ENCODE measurements at regions not wholly inside any gene's neighbourhood (a gene's known extent, or its start where the extent isn't known, plus 50 kb on each side); places are given as distances from the start of the nearest gene placed in this dataset.
"Not testable (repeated sequence)": the region's sequence is repeated elsewhere in the genome, so short reads cannot be mapped to it uniquely, and the experiment has no call there.

DNA sequence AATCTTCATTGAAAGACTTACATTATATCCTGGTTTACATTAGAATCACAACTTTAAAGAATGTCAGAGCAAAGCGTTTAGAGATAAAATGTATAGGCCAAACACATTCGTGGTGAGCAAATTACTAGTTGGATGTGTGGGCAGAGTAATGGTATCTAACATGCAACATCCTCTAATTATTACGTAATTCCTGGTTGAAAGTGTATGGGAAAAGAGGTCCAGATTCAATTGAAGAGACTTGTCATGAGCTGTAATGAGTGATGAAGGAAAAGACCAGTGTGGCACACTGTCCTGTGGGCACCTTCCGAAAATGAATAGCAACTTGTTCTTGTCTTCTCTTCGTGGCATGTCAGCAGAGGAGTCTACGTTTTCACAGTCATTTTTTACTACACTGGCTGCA is 192.8 kb downstream of the LRIG3 start:
- DNase-seq (ENCODE audit: low read depth, low spot score) = no peak
- no peak overlapping the region for H3K27ac ChIP-seq

DNA sequence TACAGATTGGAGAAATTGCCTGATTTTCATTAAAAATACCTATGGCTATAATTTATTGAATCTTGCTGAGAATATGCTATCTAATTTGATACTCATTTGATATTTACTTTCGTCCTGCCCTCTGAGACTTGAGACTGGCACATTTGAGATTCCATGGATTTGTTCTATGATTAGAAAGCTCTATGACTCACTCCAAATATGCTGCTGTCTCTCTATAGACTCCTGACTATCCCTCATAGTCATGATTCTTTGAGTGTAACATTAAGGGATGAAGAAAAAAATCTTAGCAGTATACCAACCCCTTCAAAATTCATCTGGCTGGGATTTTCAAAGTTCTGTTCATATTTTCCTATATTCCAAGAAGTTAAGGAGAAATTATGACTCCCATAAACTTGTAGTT is 191.9 kb downstream of the LRIG3 start:
- no peak overlapping the region for H3K27ac ChIP-seq
- DNase-seq (ENCODE audit: low read depth, low spot score) = no peak

DNA sequence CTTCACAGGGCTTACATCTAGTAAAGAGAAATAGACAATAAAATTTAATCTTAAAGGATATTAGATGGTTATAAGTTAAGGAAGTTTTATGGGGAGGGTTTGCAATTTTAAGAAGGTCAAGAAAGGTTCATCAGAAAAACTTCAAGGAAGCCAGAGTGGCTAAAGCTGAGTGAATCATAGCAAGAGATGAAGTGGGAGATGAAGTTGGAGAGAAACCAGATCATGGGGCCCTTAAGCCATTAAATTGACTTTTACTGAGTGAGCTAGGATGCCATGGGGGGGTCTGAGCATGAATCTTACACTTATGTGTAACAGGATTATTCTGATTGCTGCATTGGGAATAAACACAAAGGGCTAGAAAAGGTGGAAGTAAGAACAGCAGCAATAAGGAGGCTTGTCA is 189.2 kb downstream of the LRIG3 start:
- H3K27ac ChIP-seq = no peak overlapping the region
- DNase-seq (ENCODE audit: low read depth, low spot score) = no peak

DNA sequence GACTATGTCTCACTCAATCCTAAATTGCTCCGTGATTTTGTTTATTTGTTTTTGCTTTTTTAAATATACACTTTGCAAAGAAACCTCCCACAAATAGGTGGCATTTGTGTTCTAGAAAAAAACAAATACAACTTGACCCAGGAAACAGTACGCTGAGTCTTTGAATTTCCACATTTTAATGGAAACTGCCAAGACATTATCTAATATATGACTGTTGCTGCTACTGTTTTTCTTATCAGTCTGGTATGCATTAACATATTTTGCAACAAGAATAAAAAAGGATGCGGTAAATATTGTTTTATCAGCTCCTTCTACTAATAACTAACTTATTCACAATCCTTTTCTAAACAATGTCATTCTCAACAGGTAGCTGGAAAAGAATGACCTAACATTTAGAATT is 187.4 kb downstream of the LRIG3 start:
- DNase-seq (ENCODE audit: low read depth, low spot score) = no peak
- no peak overlapping the region for H3K27ac ChIP-seq

DNA sequence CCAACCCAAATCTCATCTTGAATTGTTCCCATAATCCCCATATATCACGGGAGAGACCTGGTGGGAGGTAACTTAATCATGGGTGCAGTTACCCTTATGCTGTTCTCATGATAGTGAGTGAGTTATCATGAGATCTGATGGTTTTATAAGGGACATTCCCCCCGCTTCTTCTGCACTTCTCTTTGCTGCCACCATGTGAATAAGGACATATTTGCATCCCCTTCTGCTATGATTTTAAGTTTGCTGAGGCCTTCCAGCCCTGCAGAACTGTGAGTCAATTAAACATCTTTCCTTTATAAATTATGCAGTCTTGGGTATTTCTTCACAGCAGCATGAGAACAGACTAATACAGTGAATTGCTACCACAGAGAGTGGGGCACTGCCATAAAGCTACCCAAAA is 179.1 kb downstream of the LRIG3 start:
- H3K27ac ChIP-seq = no peak overlapping the region
- DNase-seq (ENCODE audit: low read depth, low spot score) = no peak

DNA sequence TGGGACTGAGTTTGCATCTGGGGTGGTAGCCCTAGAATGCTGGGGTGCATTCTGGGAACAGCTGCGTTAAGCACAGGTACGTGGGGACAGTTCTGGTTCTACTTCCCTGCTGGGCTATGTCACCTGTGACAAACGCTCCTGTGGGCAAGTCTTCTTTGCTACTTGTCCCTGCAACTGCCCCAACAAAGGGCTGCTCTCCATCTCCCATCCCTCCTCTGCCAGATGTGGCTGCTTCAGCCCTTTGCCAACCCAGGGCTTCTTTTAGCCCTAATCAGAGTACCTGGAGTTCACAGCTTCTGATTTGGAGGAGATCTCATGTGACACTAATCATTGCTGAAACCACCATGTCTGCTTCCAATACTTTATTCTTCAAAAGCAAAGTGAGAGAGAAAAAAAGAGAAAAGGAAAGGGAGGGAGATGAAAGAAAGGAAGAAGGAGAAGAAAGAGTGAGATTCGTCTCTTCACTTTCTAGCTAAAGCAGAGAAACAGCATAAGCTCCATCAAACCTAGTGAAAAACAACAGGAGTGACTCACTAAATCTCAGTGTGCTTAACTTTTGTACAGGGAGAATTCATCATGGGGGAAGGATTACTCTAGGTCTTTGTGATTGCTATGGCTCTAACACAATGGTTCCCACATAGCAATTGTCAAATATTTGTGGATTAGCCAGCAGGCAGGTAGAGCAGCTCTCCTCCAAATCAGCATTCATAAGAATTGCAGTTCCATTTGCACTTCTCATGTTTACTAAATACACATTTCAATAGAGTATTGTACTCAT is 174.8 kb downstream of the LRIG3 start:
- no peak for DNase-seq (ENCODE audit: low read depth, low spot score)
- H3K27ac ChIP-seq = no peak overlapping the region

DNA sequence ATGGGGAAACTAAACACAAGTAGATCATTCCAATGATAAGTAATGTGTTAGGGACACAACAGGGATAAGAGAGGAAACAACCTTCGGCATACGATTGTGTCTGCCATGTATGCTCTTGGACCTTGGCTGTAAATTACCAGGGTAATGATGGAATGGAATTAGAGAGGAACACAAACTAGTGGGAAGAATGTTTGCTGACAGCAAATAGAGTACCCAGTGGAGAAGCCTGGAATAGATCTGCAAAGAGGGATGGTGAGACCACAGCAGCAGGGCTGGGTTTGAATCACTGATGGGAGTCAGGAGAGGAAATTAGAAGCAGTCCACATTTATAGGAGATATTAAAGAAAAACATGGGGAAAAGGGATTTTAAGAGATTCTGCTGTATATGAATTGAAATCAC is 172.8 kb downstream of the LRIG3 start:
- H3K27ac ChIP-seq = no peak overlapping the region
- DNase-seq (ENCODE audit: low read depth, low spot score) = no peak

DNA sequence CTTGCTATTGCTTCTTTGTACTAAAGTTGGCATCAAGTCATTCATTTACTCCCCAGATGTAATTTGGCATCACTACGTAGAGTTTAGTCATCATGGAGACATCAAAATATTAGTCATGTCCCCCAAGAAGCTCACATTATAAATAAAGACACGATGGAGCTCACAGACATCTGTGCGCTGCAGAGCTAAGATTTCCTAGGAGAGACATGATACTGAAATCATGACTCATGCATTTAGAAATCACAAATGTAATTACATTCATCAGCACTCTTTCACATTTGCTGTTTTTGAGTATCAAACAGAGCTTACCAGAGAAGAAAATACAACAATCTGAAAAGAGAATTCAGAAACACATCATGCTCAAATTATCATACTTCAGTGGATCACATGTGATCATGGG is 169.8 kb downstream of the LRIG3 start:
- no peak overlapping the region for H3K27ac ChIP-seq
- DNase-seq (ENCODE audit: low read depth, low spot score) = peak; percentile 61

DNA sequence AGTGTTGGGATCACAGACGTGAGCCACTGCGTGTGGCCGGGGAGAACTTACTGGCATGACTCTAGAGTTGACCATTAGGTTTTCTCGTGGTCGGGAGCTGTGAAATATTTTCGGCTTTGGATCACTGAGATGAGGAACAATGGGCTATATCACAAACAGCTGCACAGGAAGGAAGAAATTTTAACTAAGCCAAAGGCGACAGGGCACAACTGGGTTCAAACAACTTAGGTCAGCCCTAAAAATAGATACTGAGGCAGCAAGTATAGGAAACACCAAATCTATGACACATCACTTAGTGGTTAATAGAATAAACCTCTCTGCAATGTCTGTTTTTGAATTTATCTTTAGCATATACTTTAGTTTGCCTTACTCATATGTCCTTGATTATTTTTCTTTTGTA is 162.9 kb downstream of the LRIG3 start:
- no peak for DNase-seq (ENCODE audit: low read depth, low spot score)
- no peak overlapping the region for H3K27ac ChIP-seq

DNA sequence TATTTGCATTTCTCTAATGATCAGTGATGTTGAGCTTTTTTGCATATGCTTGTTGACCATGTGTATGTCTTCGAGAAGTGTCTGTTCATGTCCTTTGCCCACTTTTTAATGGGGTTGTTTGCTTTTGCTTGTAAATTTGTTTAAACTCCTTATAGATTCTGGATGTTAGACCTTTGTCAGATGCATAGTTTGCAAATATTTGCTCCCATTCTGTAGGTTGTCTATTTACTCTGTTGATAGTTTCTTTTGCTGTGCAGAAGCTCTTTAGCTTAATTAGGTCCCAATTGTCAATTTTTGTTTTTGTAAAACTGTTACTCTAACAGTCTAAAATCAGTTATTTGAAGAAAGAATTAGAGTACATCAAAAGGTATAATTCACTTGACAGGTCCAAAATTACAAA is 160.6 kb downstream of the LRIG3 start:
- H3K27ac ChIP-seq; DNase-seq (ENCODE audit: low read depth, low spot score): not testable (repeated sequence)

DNA sequence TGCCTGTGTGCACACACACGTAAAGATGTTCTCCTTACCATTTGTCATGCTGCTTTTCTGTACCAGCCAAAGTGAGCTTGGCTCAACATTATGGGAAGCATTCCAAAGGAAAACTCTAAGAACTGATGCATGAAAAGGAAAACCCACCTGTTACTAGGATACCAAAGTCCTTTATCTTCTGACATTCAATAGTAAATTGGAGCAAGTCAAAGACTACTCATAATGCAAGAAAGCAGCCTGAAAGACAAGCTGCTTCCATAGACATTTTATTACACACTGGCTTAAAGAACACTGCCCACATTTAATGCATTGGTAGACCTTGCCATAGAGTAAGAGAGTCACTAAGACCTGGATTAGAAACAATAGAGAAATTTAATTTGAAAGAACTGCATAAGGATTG is 159.0 kb downstream of the LRIG3 start:
- H3K27ac ChIP-seq = no peak overlapping the region
- no peak for DNase-seq (ENCODE audit: low read depth, low spot score)

DNA sequence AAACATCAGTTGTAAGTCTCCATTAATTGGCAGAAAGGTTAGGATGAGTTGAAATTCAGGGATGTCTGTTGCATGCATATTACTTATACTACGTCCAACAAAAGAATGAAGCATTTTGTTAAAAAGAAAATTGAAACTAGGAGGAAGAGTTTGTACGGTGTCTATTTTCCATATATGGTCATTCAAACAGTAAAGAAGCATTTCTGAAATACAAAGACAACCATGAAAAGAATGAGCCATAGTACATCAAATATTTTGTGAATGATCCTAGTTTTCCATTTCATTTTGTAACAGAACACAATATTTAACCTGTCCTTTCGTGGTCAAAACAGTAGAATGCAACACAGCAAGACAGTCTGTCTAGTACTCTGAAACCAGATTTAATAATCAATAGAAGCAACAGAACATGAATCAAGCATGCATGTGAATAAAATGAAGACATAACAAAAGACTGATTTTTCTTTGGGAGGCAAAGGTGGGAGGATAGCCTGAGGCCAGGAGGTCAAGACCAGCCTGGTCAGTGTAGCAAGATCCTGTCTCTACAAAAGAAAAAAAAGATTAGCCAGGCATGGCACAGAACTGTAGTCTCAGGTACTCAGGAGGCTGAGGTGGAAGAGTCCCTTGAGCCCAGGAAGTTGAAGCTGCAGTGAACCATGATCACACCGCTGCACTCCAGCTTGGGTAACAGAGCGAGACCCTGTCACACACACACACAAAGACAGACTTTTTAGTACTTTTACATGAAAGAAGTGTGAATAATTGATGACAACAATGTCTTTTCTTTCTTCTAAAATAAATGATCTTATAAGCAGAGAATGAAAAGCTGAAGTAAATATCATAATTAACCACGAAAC is 156.0 kb downstream of the LRIG3 start:
- no peak overlapping the region for H3K27ac ChIP-seq
- DNase-seq (ENCODE audit: low read depth, low spot score) = no peak

DNA sequence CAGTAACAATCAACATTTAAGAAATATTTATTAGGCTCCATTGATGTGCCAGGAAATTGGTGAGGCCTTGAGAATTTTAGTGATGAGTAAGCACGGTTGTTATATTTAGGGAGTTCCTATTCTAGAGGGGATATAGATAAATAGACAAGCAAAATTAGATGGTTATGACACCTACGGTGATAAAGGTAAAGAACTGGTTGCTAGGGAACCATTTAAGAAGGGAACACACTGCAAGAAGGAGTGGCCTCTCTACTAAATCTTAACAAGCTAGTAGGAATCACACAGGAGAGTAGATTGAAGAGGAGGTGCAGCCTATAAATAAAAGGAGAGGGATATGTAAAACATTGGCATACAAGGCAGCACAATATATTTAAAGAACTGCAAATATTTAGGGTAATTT is 155.2 kb downstream of the LRIG3 start:
- no peak for DNase-seq (ENCODE audit: low read depth, low spot score)

DNA sequence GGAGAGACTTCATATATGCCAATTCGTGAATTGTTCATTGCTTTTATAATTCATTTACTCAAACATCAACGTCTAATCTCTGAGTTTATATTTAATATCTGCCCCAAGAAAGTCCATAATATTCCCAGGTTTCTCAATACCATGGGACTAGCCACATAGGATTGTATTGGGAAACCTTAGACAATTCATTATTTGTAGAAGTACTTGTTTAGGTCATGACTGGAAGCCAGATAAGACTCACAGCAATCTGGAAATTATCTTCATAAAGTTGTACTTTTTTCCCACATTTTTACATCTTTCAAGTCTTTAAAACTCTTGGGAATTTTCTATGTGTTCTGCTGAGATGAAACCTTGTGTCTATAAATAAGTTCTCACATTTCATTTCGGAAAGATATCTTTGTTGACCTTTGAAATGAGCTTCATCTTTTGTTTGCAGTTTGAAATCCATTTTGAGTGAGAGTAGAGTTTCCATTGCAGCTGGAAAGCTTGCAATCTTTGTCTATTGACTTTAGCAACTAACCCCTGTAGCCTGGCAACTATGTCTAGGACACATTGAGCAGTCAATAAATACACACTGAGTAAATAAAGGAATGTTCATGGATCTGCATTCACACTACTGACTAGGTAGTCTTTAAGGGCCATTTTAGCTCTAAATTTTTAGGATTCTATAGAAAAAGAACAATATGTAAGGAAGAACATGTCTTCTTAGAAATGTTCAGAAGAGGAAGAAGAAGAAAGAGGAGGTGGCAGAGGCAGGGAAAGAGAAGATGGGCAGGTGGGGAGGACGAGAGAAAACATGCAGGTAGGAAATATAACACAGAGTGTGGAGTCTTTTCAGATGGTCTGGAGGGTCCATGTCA is 154.4 kb downstream of the LRIG3 start:
- no peak overlapping the region for H3K27ac ChIP-seq
- no peak for DNase-seq (ENCODE audit: low read depth, low spot score)

More for the DNA sequence above, 155.2 kb downstream of the LRIG3 start:
- H3K27ac ChIP-seq = no peak overlapping the region

DNA sequence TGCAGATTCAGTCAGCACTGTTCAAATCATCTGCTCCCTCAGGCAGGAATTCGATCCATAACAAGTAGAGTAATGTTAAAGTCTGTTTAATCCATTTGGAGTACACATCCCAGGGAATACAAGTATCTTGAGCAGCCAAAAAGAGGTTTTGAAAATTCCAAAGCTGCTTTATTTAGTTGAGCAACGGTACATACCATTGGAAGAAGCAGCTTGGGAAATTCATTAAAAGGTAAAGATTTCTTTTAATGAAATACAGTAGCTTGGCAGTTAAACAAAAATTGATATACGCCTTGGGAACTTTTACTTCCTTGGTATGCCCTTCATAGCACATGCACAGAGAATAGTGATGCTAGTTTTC is 153.8 kb downstream of the LRIG3 start:
- H3K27ac ChIP-seq = no peak overlapping the region
- DNase-seq (ENCODE audit: low read depth, low spot score) = no peak

DNA sequence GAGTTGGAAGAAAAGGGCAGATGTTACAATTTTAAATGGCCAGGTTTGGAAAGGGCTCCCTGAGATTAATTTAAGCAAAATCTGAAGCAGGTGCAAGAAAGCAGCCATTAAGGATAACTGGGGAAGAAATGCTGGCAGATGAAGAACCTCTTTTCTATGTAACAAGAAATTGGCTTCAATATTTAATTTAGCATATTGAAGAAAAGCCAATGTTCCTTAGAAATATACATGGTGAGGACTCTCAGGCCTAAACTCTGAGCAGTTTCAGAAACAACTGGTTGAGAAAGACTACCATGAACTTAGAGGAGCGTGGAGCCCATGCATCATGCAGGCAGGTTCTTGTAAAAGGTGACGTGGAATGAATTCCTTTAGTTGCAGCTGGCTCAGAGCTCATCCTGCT is 152.8 kb downstream of the LRIG3 start:
- no peak overlapping the region for H3K27ac ChIP-seq
- no peak for DNase-seq (ENCODE audit: low read depth, low spot score)

DNA sequence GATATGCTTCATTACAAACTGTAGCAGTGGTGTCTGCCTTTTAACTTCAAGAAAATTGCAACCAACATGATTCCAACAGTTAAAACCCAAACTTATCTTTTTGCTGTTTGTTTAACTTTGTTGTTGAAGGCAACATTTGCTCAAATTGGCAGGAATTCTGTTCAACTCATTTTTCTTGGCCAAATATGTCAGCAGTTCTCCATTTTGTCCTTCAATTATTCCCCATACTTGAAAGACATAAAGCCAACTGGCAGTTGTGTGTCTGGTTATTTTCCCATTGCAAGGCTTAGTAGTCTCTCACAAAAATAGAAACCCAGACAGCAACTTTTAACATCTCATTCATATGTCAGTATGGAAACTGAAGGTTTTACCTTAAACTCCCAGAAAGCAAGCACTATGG is 146.3 kb downstream of the LRIG3 start:
- no peak for DNase-seq (ENCODE audit: low read depth, low spot score)
- H3K27ac ChIP-seq = no peak overlapping the region

DNA sequence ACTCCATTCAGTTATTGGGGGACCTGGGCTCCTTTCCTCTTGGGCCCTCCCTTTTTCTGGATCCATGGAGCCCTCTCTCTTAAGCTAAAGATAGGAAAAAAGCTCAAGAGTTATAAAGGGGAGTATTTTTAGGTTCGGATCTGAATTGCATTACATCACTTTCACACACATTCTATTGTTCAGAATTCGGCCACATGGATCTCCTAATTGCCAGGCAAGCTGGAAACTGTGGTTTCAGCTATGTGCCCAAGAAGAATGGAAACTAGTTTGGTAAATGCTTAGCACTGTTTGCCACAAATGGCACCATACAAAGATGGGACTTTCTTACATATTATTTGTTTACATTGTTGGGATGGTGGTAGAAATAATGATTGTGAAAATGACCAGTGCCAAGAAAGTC is 145.6 kb downstream of the LRIG3 start:
- H3K27ac ChIP-seq = no peak overlapping the region
- DNase-seq (ENCODE audit: low read depth, low spot score) = no peak

DNA sequence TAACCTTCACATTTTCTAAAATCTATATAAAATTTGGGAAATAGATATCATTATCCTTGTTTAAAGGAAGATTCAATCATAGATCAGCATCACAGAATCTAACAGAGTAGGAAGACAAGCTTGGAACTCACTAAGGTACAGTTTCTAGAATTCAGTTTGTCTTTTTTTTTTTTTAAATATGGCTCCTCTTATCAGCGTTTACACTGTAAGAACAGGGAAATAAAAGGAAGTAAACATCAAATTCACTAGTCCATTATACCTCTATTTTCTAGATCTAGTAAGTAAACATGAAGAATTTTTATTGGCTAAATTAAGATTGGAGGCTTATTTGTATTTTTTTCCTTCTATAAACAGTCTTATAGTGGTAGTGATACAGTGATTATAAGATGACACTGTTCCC is 144.9 kb downstream of the LRIG3 start:
- no peak overlapping the region for H3K27ac ChIP-seq
- DNase-seq (ENCODE audit: low read depth, low spot score) = no peak

DNA sequence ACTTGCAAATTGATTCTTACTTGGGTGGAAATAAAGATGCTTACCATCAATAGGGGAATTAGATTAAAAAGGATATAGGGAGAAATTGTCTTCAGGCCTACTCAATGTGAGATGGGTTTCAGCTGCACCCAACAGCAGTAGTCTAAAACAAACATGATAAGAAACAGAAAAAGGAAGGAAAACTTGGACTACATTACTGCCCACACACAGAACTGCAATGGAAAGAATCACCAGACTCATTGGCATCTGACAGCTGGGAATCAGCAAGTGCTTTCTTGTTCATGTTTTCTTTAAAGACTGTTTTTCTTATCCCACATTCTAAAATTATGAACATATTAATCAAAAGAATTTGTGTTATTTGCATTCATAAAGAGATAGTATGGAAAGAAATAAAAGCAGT is 144.2 kb downstream of the LRIG3 start:
- no peak overlapping the region for H3K27ac ChIP-seq

DNA sequence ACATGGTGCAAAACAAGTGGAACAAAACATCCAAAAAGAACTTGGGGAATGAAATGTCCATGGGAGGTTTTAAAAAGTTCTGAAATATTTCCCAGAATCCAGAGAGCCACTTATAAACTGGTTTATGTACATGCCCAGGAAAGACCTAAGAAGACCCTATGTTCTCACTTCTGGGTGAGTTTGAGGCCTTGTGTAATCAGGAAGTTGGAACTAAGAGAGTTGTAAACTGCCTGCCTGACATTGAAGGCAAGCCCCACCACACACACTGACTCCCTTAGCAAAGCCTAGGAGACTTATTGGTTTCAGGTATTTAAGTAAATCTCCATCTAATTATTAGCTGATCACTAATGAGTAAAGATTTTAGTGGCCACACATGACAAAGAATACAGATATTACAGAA is 142.5 kb downstream of the LRIG3 start:
- no peak for DNase-seq (ENCODE audit: low read depth, low spot score)
- no peak overlapping the region for H3K27ac ChIP-seq

More for the DNA sequence above, 144.2 kb downstream of the LRIG3 start:
- no peak for DNase-seq (ENCODE audit: low read depth, low spot score)

All from epithelial cell of prostate (primary cell).